Activated B cell treated with CpG ODN at 0.5 μM for 24 hours (primary cell): ENCODE measurements at regions not wholly inside any gene's neighbourhood (a gene's known extent, or its start where the extent isn't known, plus 50 kb on each side); places are given as distances from the start of the nearest gene placed in this dataset.
A peak's percentile ranks its signal among the peaks of the same experiment; 100 is the strongest.

Experiments
- ATAC-seq: fragments of 200-7000 bp; cut with Tn5 transposase; one replicate; pipeline ENCODE4 v1.10.0; 2021; ENCODE audit warnings: low read depth, mild to moderate bottlenecking, moderate library complexity
- CTCF ChIA-PET: fragments of 350-600 bp; sonication (Branson Sonifier 250); formaldehyde crosslinking; loops from one replicate; lab custom pipeline; 2021; ENCODE audit warnings: antibody characterized with exemption; lab: Charles Lee
- POLR2A ChIA-PET: fragments of 350-600 bp; sonication (Branson Sonifier 250); formaldehyde crosslinking; loops from one replicate; lab custom pipeline; 2021; ENCODE audit warnings: antibody characterized with exemption; lab: Charles Lee
- DNase-seq: peaks from one replicate; pipeline ENCODE4 v3.0.0; 2022
- H3K27ac Mint-ChIP-seq: one replicate; pipeline ENCODE4 v1.8.0; 2020; ENCODE audit warnings: mixed read lengths
- H3K27me3 Mint-ChIP-seq: one replicate; pipeline ENCODE4 v1.8.0; 2021; ENCODE audit warnings: mixed read lengths
- H3K36me3 Mint-ChIP-seq: one replicate; pipeline ENCODE4 v1.8.0; 2021; ENCODE audit warnings: low read depth, mixed read lengths
- H3K4me1 Mint-ChIP-seq: one replicate; pipeline ENCODE4 v1.8.0; 2021; ENCODE audit warnings: mixed read lengths
- H3K4me3 Mint-ChIP-seq: one replicate; pipeline ENCODE4 v1.8.0; 2020; ENCODE audit warnings: mild to moderate bottlenecking, mixed read lengths
- H3K9me3 Mint-ChIP-seq: one replicate; pipeline ENCODE4 v1.8.0; 2020; ENCODE audit warnings: mixed read lengths
- CTCF ChIP-seq: fragments of 200-600 bp; IDR thresholded peaks from one replicate; pipeline ENCODE4 v1.8.0; 2022; ENCODE audit warnings: antibody characterized with exemption, mild to moderate bottlenecking
- intact Hi-C: fragments of 100-400 bp; cut with micrococcal nuclease; formaldehyde crosslinking; loops from one replicate; pipeline ENCODE4 v1.15.1; 2024

- Mint-ChIP-seq H3K27me3 (no peaks in the 10 kb centered on the region), H3K4me1 (no peaks in the 10 kb centered on the region), H3K4me3 (no peak overlapping the region), H3K27ac (no peak overlapping the region), H3K36me3 (peaks cover 67% of the 10 kb centered on the region), H3K9me3 (no peaks in the 10 kb centered on the region)
- ChIA-PET POLR2A (interaction anchor here (1.0 kb wide), 1 partner anchor 99 kb away, joined by 3 read pairs; the partner anchor contains the start of gene SEPTIN7), CTCF (no interaction called here)
- intact Hi-C loops = no loop called here
- TF ChIP-seq CTCF = no peak
- DNase-seq (no peak), ATAC-seq (no peak)
Measured at GRCh38 chr7:35900651-35901050, 99.8 kb downstream of the SEPTIN7 start.

- Mint-ChIP-seq H3K36me3 (peaks cover 47% of the 10 kb centered on the region), H3K9me3 (no peaks in the 10 kb centered on the region), H3K4me1 (peaks cover 3% of the 10 kb centered on the region), H3K4me3 (no peak overlapping the region), H3K27ac (no peak overlapping the region), H3K27me3 (no peaks in the 10 kb centered on the region)
- ChIA-PET POLR2A (no interaction called here), CTCF (interaction anchor here (2.0 kb wide), 1 partner anchor 196 kb away, joined by 17 read pairs; no protein-coding TSS in a partner anchor)
- intact Hi-C loops = loop anchor here (5.0 kb wide), 1 partner anchor 258 kb away; no protein-coding TSS in a partner anchor
- no peak for TF ChIP-seq CTCF
- ATAC-seq (no peak), DNase-seq (no peak)
Measured at GRCh38 chr7:35905555-35905954, 104.7 kb downstream of the SEPTIN7 start.

- TF ChIP-seq CTCF = peak; percentile 11
- no peak overlapping the region for H3K4me3 Mint-ChIP-seq
- H3K36me3 Mint-ChIP-seq = peaks cover 45% of the 10 kb centered on the region
- H3K9me3 Mint-ChIP-seq = no peaks in the 10 kb centered on the region
- peak overlapping the region; percentile 41 for H3K27ac Mint-ChIP-seq
- peaks cover 3% of the 10 kb centered on the region for H3K4me1 Mint-ChIP-seq
- POLR2A ChIA-PET = interaction anchor here (0.7 kb wide), 1 partner anchor 212 kb away, joined by 3 read pairs; no protein-coding TSS in a partner anchor
- intact Hi-C loops = loop anchor here (1.0 to 5.0 kb wide), 7 partner anchors 105 to 481 kb away; partner anchors contain the start of genes HERPUD2 and SEPTIN7
- DNase-seq (no peak), ATAC-seq (peak; percentile 96)
- no peaks in the 10 kb centered on the region for H3K27me3 Mint-ChIP-seq
- CTCF ChIA-PET = interaction anchor here (0.6 to 2.0 kb wide), 24 partner anchors 10 to 482 kb away, joined by 3 to 36 read pairs (median 4); no protein-coding TSS in a partner anchor
Measured at GRCh38 chr7:35906191-35906908, 105.5 kb downstream of the SEPTIN7 start.

GRCh38 chr7:35908331-35909216 is 107.7 kb downstream of the SEPTIN7 start:
- no peaks in the 10 kb centered on the region for H3K9me3 Mint-ChIP-seq
- H3K27ac Mint-ChIP-seq = no peak overlapping the region

More at GRCh38 chr7:35908331-35909216, 107.7 kb downstream of the SEPTIN7 start:
- H3K27me3 Mint-ChIP-seq = no peaks in the 10 kb centered on the region
- CTCF ChIA-PET = interaction anchor here (1.7 to 2.0 kb wide), 3 partner anchors 199 to 264 kb away, joined by 5 to 36 read pairs (median 6); no protein-coding TSS in a partner anchor
- no peak for ATAC-seq
- H3K36me3 Mint-ChIP-seq = peaks cover 39% of the 10 kb centered on the region
- intact Hi-C loops = loop anchor here (5.0 kb wide), 1 partner anchor 261 kb away; no protein-coding TSS in a partner anchor
- peaks cover 3% of the 10 kb centered on the region for H3K4me1 Mint-ChIP-seq
- TF ChIP-seq CTCF = no peak
- H3K4me3 Mint-ChIP-seq = no peak overlapping the region
- POLR2A ChIA-PET = no interaction called here
- DNase-seq = no peak
